Smooth muscle cell (in vitro differentiated cells): ENCODE measurements at regions not wholly inside any gene's neighbourhood (a gene's known extent, or its start where the extent isn't known, plus 50 kb on each side); places are given as distances from the start of the nearest gene placed in this dataset.

Source experiments
- DNase-seq: peaks from one replicate; lab custom pipeline; 2025; ENCODE audit not compliant: unreplicated experiment; lab: John Stamatoyannopoulos, UW
- H2AFZ ChIP-seq: fragments of 200-600 bp; sonication (generic); 2 replicates; pipeline ENCODE4 v1.6.0; 2016; ENCODE audit warnings: antibody characterized with exemption, low read depth, mild to moderate bottlenecking
- H3F3A ChIP-seq: fragments of 200-600 bp; sonication (generic); 2 replicates; pipeline ENCODE4 v1.6.0; 2017; ENCODE audit warnings: antibody characterized with exemption, low read depth
- H3K27ac ChIP-seq: fragments of 200-600 bp; sonication (generic); 2 replicates; pipeline ENCODE4 v1.5.1; 2016; ENCODE audit warnings: low read depth, mild to moderate bottlenecking
- H3K27me3 ChIP-seq: fragments of 200-600 bp; sonication (generic); 2 replicates; pipeline ENCODE4 v1.6.1; 2016; ENCODE audit warnings: low read depth, mild to moderate bottlenecking
- H3K36me3 ChIP-seq: fragments of 200-600 bp; sonication (generic); 2 replicates; pipeline ENCODE4 v1.5.1; 2016; ENCODE audit warnings: low read depth
- H3K4me1 ChIP-seq: fragments of 200-600 bp; sonication (generic); 2 replicates; pipeline ENCODE4 v1.5.1; 2016; ENCODE audit warnings: low read depth
- H3K4me2 ChIP-seq: fragments of 200-600 bp; sonication (generic); 2 replicates; pipeline ENCODE4 v1.6.0; 2016; ENCODE audit warnings: mild to moderate bottlenecking
- H3K4me3 ChIP-seq: fragments of 200-600 bp; sonication (generic); 2 replicates; pipeline ENCODE4 v1.5.1; 2016; ENCODE audit warnings: mild to moderate bottlenecking
- H3K79me2 ChIP-seq: fragments of 200-600 bp; sonication (generic); 2 replicates; pipeline ENCODE4 v1.6.0; 2016; ENCODE audit warnings: low read depth, mild to moderate bottlenecking
- H3K9ac ChIP-seq: fragments of 200-600 bp; sonication (generic); 2 replicates; pipeline ENCODE4 v1.6.0; 2016; ENCODE audit warnings: low read depth
- H3K9me3 ChIP-seq: fragments of 200-600 bp; sonication (generic); replicated peaks from 2 replicates; pipeline ENCODE4 v1.5.1; 2016; ENCODE audit warnings: low read depth
- H4K20me1 ChIP-seq: fragments of 200-600 bp; sonication (generic); 2 replicates; pipeline ENCODE4 v1.6.0; 2016; ENCODE audit warnings: low read depth
- CTCF ChIP-seq: fragments of 200-600 bp; sonication (generic); IDR thresholded peaks from 2 replicates; pipeline ENCODE4 v1.5.1; 2017; ENCODE audit warnings: borderline replicate concordance, mild to moderate bottlenecking, antibody characterized with exemption; ENCODE audit not compliant: insufficient read depth, poor library complexity, severe bottlenecking
- WGBS: methylation state at CpG from one replicate; pipeline ENCODE4 v1.1.7; 2016; ENCODE audit warnings: low lambda C conversion rate; 5-methylcytosine and 5-hydroxymethylcytosine counted together

GRCh38 chr6:82298012-82298411, 50.5 kb upstream of the IBTK start:
- no peak for TF ChIP-seq CTCF
- H3K27ac ChIP-seq = peak overlapping the region; percentile 32
- no peak overlapping the region for H2AFZ ChIP-seq
- H3K9me3 ChIP-seq = no peaks in the 10 kb centered on the region
- no peak overlapping the region for H3K9ac ChIP-seq
- WGBS = 50% methylated on average over 12 of the region's 12 CpGs
- H3K27me3 ChIP-seq = no peaks in the 10 kb centered on the region
- H3K4me1 ChIP-seq = no peaks in the 10 kb centered on the region
- H4K20me1 ChIP-seq = no peaks in the 10 kb centered on the region
- H3K4me2 ChIP-seq = peak overlapping the region; percentile 43
- H3F3A ChIP-seq = no peaks in the 10 kb centered on the region
- H3K36me3 ChIP-seq = no peaks in the 10 kb centered on the region
- H3K4me3 ChIP-seq = no peak overlapping the region
- no peak for DNase-seq
- no peaks in the 10 kb centered on the region for H3K79me2 ChIP-seq
